Esophagus muscularis mucosa (tissue), 3 donors: ENCODE measurements at regions not wholly inside any gene's neighbourhood (a gene's known extent, or its start where the extent isn't known, plus 50 kb on each side); places are given as distances from the start of the nearest gene placed in this dataset.

Experiments used
- POLR2AphosphoS5 ChIP-seq, 2 donors: sonication (generic); formaldehyde crosslinking; IDR thresholded peaks; one replicate each; pipeline ENCODE4 v1.6.1; 2017; ENCODE audit warnings: antibody characterized with exemption in 2 of 2
- TF ChIP-seq, protein P1 (sequence below), 3 experiments: fragments of 200-600 bp in 2 of 3; fragments of 450-650 bp in 1 of 3; sonication (generic) in 2 of 3; IDR thresholded peaks; one replicate each; pipeline ENCODE4 v1.5.1; 2017 to 2019; ENCODE audit warnings: antibody characterized with exemption in 3 of 3, mild to moderate bottlenecking in 2 of 3, moderate library complexity in 1 of 3

DNA sequence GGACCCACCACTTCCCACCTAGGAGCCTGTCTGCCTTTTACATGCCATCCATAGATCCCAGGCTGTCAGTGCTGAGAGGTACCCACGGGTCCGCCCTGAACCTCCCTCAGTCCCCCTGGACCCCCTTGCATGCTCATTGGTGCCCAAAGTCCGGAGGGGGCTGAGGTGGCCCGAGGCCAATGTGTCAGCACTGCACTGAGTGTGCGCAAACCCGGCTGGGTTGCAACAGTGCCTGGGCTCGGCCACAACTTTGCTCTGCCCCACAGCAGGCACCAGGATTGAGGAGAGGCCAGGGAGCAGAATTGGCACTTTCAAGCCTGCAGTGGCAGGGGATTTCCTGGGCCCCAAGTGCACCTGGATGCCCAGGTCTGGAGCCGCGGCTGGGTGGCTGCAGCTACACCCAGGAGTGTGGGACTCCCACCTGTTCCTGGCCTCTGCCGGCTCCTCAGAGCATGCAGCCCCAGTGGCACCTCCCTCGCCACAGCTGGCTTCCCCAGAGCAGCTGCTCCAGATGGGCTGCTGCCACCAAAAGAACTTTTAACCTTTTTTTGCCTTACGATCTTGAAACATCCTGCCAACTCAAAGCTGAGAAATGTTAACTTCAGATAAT lies 837.0 kb downstream of the SLITRK6 start:
- TF ChIP-seq, protein P1, sequence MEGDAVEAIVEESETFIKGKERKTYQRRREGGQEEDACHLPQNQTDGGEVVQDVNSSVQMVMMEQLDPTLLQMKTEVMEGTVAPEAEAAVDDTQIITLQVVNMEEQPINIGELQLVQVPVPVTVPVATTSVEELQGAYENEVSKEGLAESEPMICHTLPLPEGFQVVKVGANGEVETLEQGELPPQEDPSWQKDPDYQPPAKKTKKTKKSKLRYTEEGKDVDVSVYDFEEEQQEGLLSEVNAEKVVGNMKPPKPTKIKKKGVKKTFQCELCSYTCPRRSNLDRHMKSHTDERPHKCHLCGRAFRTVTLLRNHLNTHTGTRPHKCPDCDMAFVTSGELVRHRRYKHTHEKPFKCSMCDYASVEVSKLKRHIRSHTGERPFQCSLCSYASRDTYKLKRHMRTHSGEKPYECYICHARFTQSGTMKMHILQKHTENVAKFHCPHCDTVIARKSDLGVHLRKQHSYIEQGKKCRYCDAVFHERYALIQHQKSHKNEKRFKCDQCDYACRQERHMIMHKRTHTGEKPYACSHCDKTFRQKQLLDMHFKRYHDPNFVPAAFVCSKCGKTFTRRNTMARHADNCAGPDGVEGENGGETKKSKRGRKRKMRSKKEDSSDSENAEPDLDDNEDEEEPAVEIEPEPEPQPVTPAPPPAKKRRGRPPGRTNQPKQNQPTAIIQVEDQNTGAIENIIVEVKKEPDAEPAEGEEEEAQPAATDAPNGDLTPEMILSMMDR (IDR thresholded peaks at IDR 0.05), result no peak
- no peak for TF ChIP-seq POLR2AphosphoS5 (IDR thresholded peaks at IDR 0.05)
